SK-N-SH (cell line): ENCODE measurements at regions not wholly inside any gene's neighbourhood (a gene's known extent, or its start where the extent isn't known, plus 50 kb on each side); places are given as distances from the start of the nearest gene placed in this dataset.

Experiments
- CTCF ChIA-PET: fragments of 300-600, 350-600 bp; formaldehyde crosslinking; extraction: SDS; loops from one replicate; lab custom pipeline; 2021; lab: Yijun Ruan, JAX
- POLR2A ChIA-PET: fragments of 350-600 bp; sonication (Branson Sonifier 250); formaldehyde crosslinking; extraction: SDS; loops from one replicate; lab custom pipeline; 2020; ENCODE audit warnings: antibody characterized with exemption, inconsistent platforms; lab: Yijun Ruan, JAX
- DNase-seq: peaks from one replicate; pipeline ENCODE4 v3.0.0; 2012
- H2AFZ ChIP-seq: fragments of 200-600 bp; sonication (generic); 2 replicates; pipeline ENCODE4 v1.8.1; 2016; ENCODE audit warnings: antibody characterized with exemption, mild to moderate bottlenecking, low read depth
- H3F3A ChIP-seq: fragments of 200-600 bp; sonication (generic); replicated peaks from 2 replicates; pipeline ENCODE3; 2016; ENCODE audit warnings: antibody characterized with exemption, mild to moderate bottlenecking; ENCODE audit not compliant: insufficient read depth
- H3K27ac ChIP-seq, 2 experiments: fragments of 200-500 bp in 1 of 2; fragments of 200-600 bp in 1 of 2; sonication (Bioruptor generic) in 1 of 2; sonication (generic), shearing (Covaris generic) in 1 of 2; 2 replicates each; pipeline versions ENCODE4 v1.5.1 to v1.6.1; 2014 to 2016; ENCODE audit warnings: low read depth in 2 of 2, inconsistent platforms in 1 of 2, low read length in 1 of 2, mild to moderate bottlenecking in 1 of 2, mixed read lengths in 1 of 2
- H3K27me3 ChIP-seq: fragments of 200-600 bp; sonication (generic), shearing (Covaris generic); 2 replicates; pipeline ENCODE4 v1.6.1; 2016; ENCODE audit warnings: mixed run types; ENCODE audit not compliant: insufficient read depth
- H3K36me3 ChIP-seq, 2 experiments: fragments of 200-500 bp in 1 of 2; fragments of 200-600 bp in 1 of 2; sonication (Bioruptor generic) in 1 of 2; sonication (generic) in 1 of 2; replicated peaks in 1 of 2; 2 replicates each; pipeline versions ENCODE3 to v1.5.1; 2014 to 2016; ENCODE audit warnings: low read length in 1 of 2, mild to moderate bottlenecking in 1 of 2; ENCODE audit not compliant: insufficient read depth in 2 of 2, control insufficient read depth in 1 of 2
- H3K4me1 ChIP-seq, 2 experiments: fragments of 200-500 bp in 1 of 2; fragments of 200-600 bp in 1 of 2; sonication (Bioruptor generic) in 1 of 2; sonication (generic), shearing (Covaris generic) in 1 of 2; 2 replicates each; pipeline versions ENCODE4 v1.5.1 to v1.6.1; 2014 to 2016; ENCODE audit warnings: low read depth in 1 of 2, low read length in 1 of 2, mixed run types in 1 of 2; ENCODE audit not compliant: insufficient read depth in 2 of 2, control insufficient read depth in 1 of 2
- H3K4me2 ChIP-seq: fragments of 200-600 bp; sonication (generic), shearing (Covaris generic); 2 replicates; pipeline ENCODE4 v1.6.1; 2017; ENCODE audit warnings: mixed run types
- H3K4me3 ChIP-seq, 2 experiments: fragments of 200-500 bp in 1 of 2; fragments of 200-600 bp in 1 of 2; sonication (Bioruptor generic) in 1 of 2; sonication (generic), shearing (Covaris generic) in 1 of 2; 2 replicates each; pipeline versions ENCODE4 v1.5.1 to v1.8.1; 2014 to 2016; ENCODE audit warnings: low read depth in 2 of 2, inconsistent platforms in 1 of 2, low read length in 1 of 2, mild to moderate bottlenecking in 1 of 2, mixed read lengths in 1 of 2, moderate library complexity in 1 of 2
- H3K79me2 ChIP-seq: fragments of 200-600 bp; sonication (generic); 2 replicates; pipeline ENCODE4 v1.8.1; 2017; ENCODE audit warnings: mild to moderate bottlenecking; ENCODE audit not compliant: insufficient read depth
- H3K9ac ChIP-seq: fragments of 200-600 bp; sonication (generic); 2 replicates; pipeline ENCODE4 v1.6.1; 2017; ENCODE audit warnings: mixed run types
- H3K9me2 ChIP-seq: fragments of 200-600 bp; sonication (generic); 2 replicates; pipeline ENCODE4 v1.6.1; 2017; ENCODE audit warnings: mixed run types
- H3K9me3 ChIP-seq: fragments of 200-600 bp; sonication (generic); 2 replicates; pipeline ENCODE4 v1.6.1; 2017; ENCODE audit warnings: mixed run types, mild to moderate bottlenecking, moderate library complexity
- H4K20me1 ChIP-seq: fragments of 200-600 bp; sonication (generic); 2 replicates; pipeline ENCODE4 v1.6.1; 2017; ENCODE audit warnings: mild to moderate bottlenecking, mixed run types; ENCODE audit not compliant: insufficient read depth
- CTCF ChIP-seq: fragments of 200-600 bp; sonication (generic); IDR thresholded peaks from 2 replicates; pipeline ENCODE4 v1.6.1; 2017; ENCODE audit warnings: antibody characterized with exemption, mild to moderate bottlenecking, moderate library complexity
- EP300 ChIP-seq, 2 experiments: IDR thresholded peaks; 2 replicates each; pipeline versions ENCODE4 v1.4.0 to v1.6.1; 2012; ENCODE audit warnings: borderline replicate concordance in 1 of 2, low read depth in 1 of 2, low read length in 1 of 2
- FOXJ3 ChIP-seq: sonication (generic); formaldehyde crosslinking; IDR thresholded peaks from 2 replicates; pipeline ENCODE4 v1.5.1; 2020; ENCODE audit warnings: mild to moderate bottlenecking, missing genetic modification reagents
- FOXM1 ChIP-seq: IDR thresholded peaks from 2 replicates; pipeline ENCODE4 v1.4.0; 2012; ENCODE audit warnings: low read depth, mild to moderate bottlenecking
- IRF3 ChIP-seq: fragments of 150-350 bp; IDR thresholded peaks from 2 replicates; pipeline ENCODE4 v1.6.1; 2016; ENCODE audit warnings: mild to moderate bottlenecking, low read depth, low read length
- JUND ChIP-seq: IDR thresholded peaks from 2 replicates; pipeline ENCODE4 v1.4.0; 2012
- MXI1 ChIP-seq: IDR thresholded peaks from 2 replicates; pipeline ENCODE4 v1.6.1; 2012; ENCODE audit warnings: mild to moderate bottlenecking, low read depth, low read length, improper control_type of control experiment
- NFIC ChIP-seq: IDR thresholded peaks from 2 replicates; pipeline ENCODE4 v1.4.0; 2012; ENCODE audit warnings: borderline replicate concordance
- RCOR1 ChIP-seq: fragments of 150-350 bp; IDR thresholded peaks from 2 replicates; pipeline ENCODE4 v1.6.1; 2017; ENCODE audit warnings: antibody characterized with exemption, low read length
- REST ChIP-seq: IDR thresholded peaks from 2 replicates; pipeline ENCODE4 v1.6.1; 2012; ENCODE audit warnings: mild to moderate bottlenecking, low read depth, low read length, moderate library complexity
- RFX5 ChIP-seq: IDR thresholded peaks from 2 replicates; pipeline ENCODE4 v1.6.1; 2012; ENCODE audit warnings: mild to moderate bottlenecking, improper control_type of control experiment, low read length
- RXRA ChIP-seq: IDR thresholded peaks from 2 replicates; pipeline ENCODE4 v1.4.0; 2012; ENCODE audit warnings: low read depth, mild to moderate bottlenecking, borderline replicate concordance
- SMC3 ChIP-seq: IDR thresholded peaks from 2 replicates; pipeline ENCODE4 v1.6.1; 2012; ENCODE audit warnings: low read depth, low read length, improper control_type of control experiment
- TAF1 ChIP-seq: IDR thresholded peaks from 2 replicates; pipeline ENCODE4 v1.6.1; 2012; ENCODE audit warnings: low read depth, mild to moderate bottlenecking, low read length, moderate library complexity, borderline replicate concordance
- USF2 ChIP-seq: fragments of 150-350 bp; IDR thresholded peaks from 2 replicates; pipeline ENCODE4 v1.6.1; 2017; ENCODE audit warnings: antibody characterized with exemption, low read length, low read depth, borderline replicate concordance
- YY1 ChIP-seq: IDR thresholded peaks from 2 replicates; pipeline ENCODE4 v1.4.0; 2012; ENCODE audit warnings: low read depth, mild to moderate bottlenecking
- WGBS: methylation state at CpG from one replicate; pipeline ENCODE4 v1.1.6; 2017; ENCODE audit warnings: low lambda C conversion rate; 5-methylcytosine and 5-hydroxymethylcytosine counted together

- Histone ChIP-seq H3K4me2 (no peak overlapping the region), H3K9me2 (no peaks in the 10 kb centered on the region), H3K9me3 (no peaks in the 10 kb centered on the region), H3F3A (no peaks in the 10 kb centered on the region), H3K4me1 (no peaks in the 10 kb centered on the region), H3K27ac (no peak overlapping the region), H3K4me3 (no peak overlapping the region), H3K9ac (no peak overlapping the region), H3K36me3 (no peaks in the 10 kb centered on the region), H2AFZ (no peak overlapping the region), H4K20me1 (no peaks in the 10 kb centered on the region), H3K79me2 (no peaks in the 10 kb centered on the region), H3K27me3 (no peaks in the 10 kb centered on the region)
- TF ChIP-seq JUND = no peak
- CTCF ChIA-PET = no interaction called here
- POLR2A ChIA-PET = no interaction called here
- no peak for DNase-seq
- WGBS = 84% methylated on average over 3 of the region's 3 CpGs
Measured at GRCh38 chr18:29241199-29241598, 1064.3 kb upstream of the CDH2 start.

GRCh38 chr18:29234751-29235150 lies 1057.8 kb upstream of the CDH2 start:
- CTCF ChIA-PET = no interaction called here
- H3K9me2 ChIP-seq = no peaks in the 10 kb centered on the region
- 0 out of 2 replicates have a peak, but pooled peaks cover 6% of the 10 kb centered on the region for H3K9me3 ChIP-seq
- no peaks in the 10 kb centered on the region for H4K20me1 ChIP-seq
- H3F3A ChIP-seq = no peaks in the 10 kb centered on the region
- H2AFZ ChIP-seq = no peak overlapping the region
- H3K27me3 ChIP-seq = no peaks in the 10 kb centered on the region
- H3K9ac ChIP-seq = no peak overlapping the region
- no peak overlapping the region for H3K4me3 ChIP-seq
- TF ChIP-seq SMC3 (no peak), NFIC (no peak), REST (no peak), RFX5 (no peak), FOXM1 (no peak), RCOR1 (no peak)
- TF ChIP-seq, all 33 proteins: peak for 0
- H3K27ac ChIP-seq = no peak overlapping the region
- no peaks in the 10 kb centered on the region for H3K36me3 ChIP-seq
- H3K79me2 ChIP-seq = no peaks in the 10 kb centered on the region
- H3K4me1 ChIP-seq = no peaks in the 10 kb centered on the region
- H3K4me2 ChIP-seq = no peak overlapping the region
- POLR2A ChIA-PET = no interaction called here
- no peak for DNase-seq

GRCh38 chr18:29226213-29226612 lies 1049.3 kb upstream of the CDH2 start:
- Histone ChIP-seq H3K79me2 (no peaks in the 10 kb centered on the region), H3K27ac (no peak overlapping the region), H3K4me3 (no peak overlapping the region), H3K4me2 (no peak overlapping the region), H3K9me2 (no peaks in the 10 kb centered on the region), H3K27me3 (no peaks in the 10 kb centered on the region), H2AFZ (no peak overlapping the region), H3F3A (no peaks in the 10 kb centered on the region), H3K9ac (no peak overlapping the region), H4K20me1 (no peaks in the 10 kb centered on the region), H3K36me3 (no peaks in the 10 kb centered on the region), H3K4me1 (no peaks in the 10 kb centered on the region), H3K9me3 (no peaks in the 10 kb centered on the region)
- no peak for DNase-seq
- POLR2A ChIA-PET = no interaction called here
- 67% methylated on average over 1 of the region's 1 CpG for WGBS
- CTCF ChIA-PET = interaction anchor here (1.4 kb wide), 1 partner anchor 8 kb away, joined by 3 read pairs; no protein-coding TSS in a partner anchor
- TF ChIP-seq TAF1 (no peak), EP300 (IDR thresholded peaks at IDR 0.05; ENCODE audit: borderline replicate concordance in 1 of 2, low read depth in 1 of 2, low read length in 1 of 2) (no peak), CTCF (no peak), RXRA (no peak), JUND (no peak), MXI1 (no peak), FOXJ3 (no peak), USF2 (no peak), YY1 (no peak), IRF3 (no peak), FOXM1 (no peak)
